Endodermal cell (in vitro differentiated cells): ENCODE measurements at regions not wholly inside any gene's neighbourhood (a gene's known extent, or its start where the extent isn't known, plus 50 kb on each side); places are given as distances from the start of the nearest gene placed in this dataset.

Experiments used
- DNase-seq: peaks from one replicate; pipeline ENCODE4 v3.0.0-alpha.2; 2017
- H3K27ac ChIP-seq: 2 replicates; pipeline ENCODE4 v1.5.1; 2013; ENCODE audit warnings: mild to moderate bottlenecking, low read depth, low read length, moderate library complexity
- H3K27me3 ChIP-seq: 2 replicates; pipeline ENCODE4 v1.6.1; 2013; ENCODE audit warnings: mild to moderate bottlenecking, low read length, moderate library complexity; ENCODE audit not compliant: insufficient read depth, control insufficient read depth, poor library complexity, severe bottlenecking
- H3K36me3 ChIP-seq: 2 replicates; pipeline ENCODE4 v1.7.0; 2013; ENCODE audit warnings: mild to moderate bottlenecking, low read length, moderate library complexity; ENCODE audit not compliant: control insufficient read depth, insufficient read depth
- H3K4me1 ChIP-seq: one replicate; pipeline ENCODE4 v1.7.0; 2013; ENCODE audit warnings: low read length; ENCODE audit not compliant: control insufficient read depth, insufficient read depth
- H3K4me3 ChIP-seq: 2 replicates; pipeline ENCODE4 v1.5.1; 2013; ENCODE audit warnings: mild to moderate bottlenecking, low read length, moderate library complexity
- H3K9ac ChIP-seq: 2 replicates; pipeline ENCODE4 v1.6.1; 2013; ENCODE audit warnings: mild to moderate bottlenecking, low read length, moderate library complexity; ENCODE audit not compliant: poor library complexity, severe bottlenecking; ENCODE audit errors: extremely low read depth
- H3K9me3 ChIP-seq: 2 replicates; pipeline ENCODE4 v1.6.1; 2013; ENCODE audit warnings: mild to moderate bottlenecking, low read length, moderate library complexity; ENCODE audit not compliant: control insufficient read depth
- H3K27ac Mint-ChIP-seq: 2 replicates; pipeline ENCODE4 v1.8.0; 2020; ENCODE audit warnings: mixed read lengths
- H3K27me3 Mint-ChIP-seq: 2 replicates; pipeline ENCODE4 v1.8.0; 2021; ENCODE audit warnings: mild to moderate bottlenecking, mixed read lengths; ENCODE audit not compliant: insufficient read depth
- H3K36me3 Mint-ChIP-seq: 2 replicates; pipeline ENCODE4 v1.8.0; 2020; ENCODE audit warnings: low read depth, mixed read lengths
- H3K4me1 Mint-ChIP-seq: 2 replicates; pipeline ENCODE4 v1.8.0; 2020; ENCODE audit warnings: mixed read lengths
- H3K4me3 Mint-ChIP-seq: 2 replicates; pipeline ENCODE4 v1.8.0; 2020; ENCODE audit warnings: mild to moderate bottlenecking, moderate library complexity, mixed read lengths
- H3K9me3 Mint-ChIP-seq: 2 replicates; pipeline ENCODE4 v1.8.0; 2020; ENCODE audit warnings: mild to moderate bottlenecking, mixed read lengths
- CTCF ChIP-seq: fragments of 200-600 bp; sonication (generic); conservative IDR thresholded peaks from 2 replicates; pipeline ENCODE4 v1.5.0; 2021; ENCODE audit warnings: antibody characterized with exemption, mild to moderate bottlenecking
- whole genome bisulfite sequencing, 2 experiments: methylation state at CpG; one replicate each; pipeline versions ENCODE4 v1.1.5 to v1.1.7; 2013; ENCODE audit warnings: missing lambda C conversion rate in 2 of 2, mixed read lengths in 1 of 2; ENCODE audit not compliant: insufficient coverage in 1 of 2, insufficient read length in 1 of 2; 5-methylcytosine and 5-hydroxymethylcytosine counted together

DNA sequence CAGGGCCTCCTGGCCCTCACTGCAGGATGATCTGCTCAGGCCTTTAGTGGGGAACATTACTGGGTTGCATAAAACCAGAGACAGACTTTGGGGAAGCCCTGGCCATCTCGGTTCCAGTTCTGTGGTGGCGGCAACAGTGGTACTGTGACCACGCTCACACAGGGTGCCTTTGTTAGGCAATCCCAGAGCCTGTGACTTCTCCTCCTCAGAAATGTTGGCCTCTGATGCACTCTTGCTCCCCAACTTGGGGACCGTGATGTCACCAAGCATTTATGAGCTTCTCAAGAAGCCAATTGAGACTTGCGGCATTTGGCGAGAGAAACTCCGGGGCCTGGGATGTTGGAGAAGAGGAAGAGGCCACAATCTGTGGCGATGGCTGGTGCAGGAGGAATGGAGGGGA, 80.9 kb upstream of the PKDCC start:
- no peak overlapping the region for H3K27ac Mint-ChIP-seq
- Histone ChIP-seq H3K36me3 (no peaks in the 10 kb centered on the region), H3K4me3 (no peak overlapping the region), H3K9ac (no peak overlapping the region), H3K27ac (no peak overlapping the region), H3K27me3 (no peaks in the 10 kb centered on the region), H3K4me1 (peaks cover 25% of the 10 kb centered on the region), H3K9me3 (no peaks in the 10 kb centered on the region)
- H3K27me3 Mint-ChIP-seq: no peaks in the 10 kb centered on the region
- H3K4me1 Mint-ChIP-seq: peaks cover 49% of the 10 kb centered on the region
- no peaks in the 10 kb centered on the region for H3K36me3 Mint-ChIP-seq
- peak; percentile 49 for DNase-seq
- H3K9me3 Mint-ChIP-seq: no peaks in the 10 kb centered on the region
- no peak overlapping the region for H3K4me3 Mint-ChIP-seq
- no peak for TF ChIP-seq CTCF
- 94 to 95% methylated on average over 7 to 8 of the region's 8 CpGs for WGBS, 2 experiments

GRCh38 chr2:41967476-41968181, 80.2 kb upstream of the PKDCC start:
- no peak overlapping the region for H3K27ac Mint-ChIP-seq
- Histone ChIP-seq H3K9ac (no peak overlapping the region), H3K36me3 (no peaks in the 10 kb centered on the region), H3K4me3 (no peak overlapping the region), H3K27ac (no peak overlapping the region), H3K27me3 (no peaks in the 10 kb centered on the region), H3K4me1 (peaks cover 25% of the 10 kb centered on the region), H3K9me3 (no peaks in the 10 kb centered on the region)
- no peak for TF ChIP-seq CTCF
- WGBS, 2 experiments: 86 to 95% methylated on average over 10 to 13 of the region's 13 CpGs
- peak; percentile 41 for DNase-seq
- peaks cover 48% of the 10 kb centered on the region for H3K4me1 Mint-ChIP-seq
- no peaks in the 10 kb centered on the region for H3K9me3 Mint-ChIP-seq
- H3K36me3 Mint-ChIP-seq: no peaks in the 10 kb centered on the region
- H3K4me3 Mint-ChIP-seq: no peak overlapping the region
- no peaks in the 10 kb centered on the region for H3K27me3 Mint-ChIP-seq

DNA sequence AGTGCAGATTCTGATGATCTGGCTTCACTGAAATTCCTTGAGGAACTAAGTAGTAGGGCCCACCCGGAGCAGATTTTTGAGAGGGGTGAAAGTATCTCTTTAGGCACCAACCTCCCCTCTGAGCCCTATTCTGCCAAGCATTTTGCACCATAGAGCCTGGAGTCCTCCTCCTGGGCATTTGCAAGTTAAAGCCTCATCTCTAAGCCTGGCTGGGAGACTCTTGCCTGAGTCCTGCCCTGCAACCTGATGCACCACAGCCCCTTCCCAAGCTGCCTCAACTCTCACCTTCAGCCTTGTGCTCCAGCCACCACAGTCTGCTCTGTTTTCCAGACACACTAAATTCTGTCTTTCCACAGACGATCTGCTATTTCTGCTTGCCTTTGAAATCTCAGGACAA, 79.6 kb upstream of the PKDCC start:
- peak; percentile 47 for DNase-seq
- Histone ChIP-seq H3K9me3 (no peaks in the 10 kb centered on the region), H3K36me3 (no peaks in the 10 kb centered on the region), H3K27ac (no peak overlapping the region), H3K27me3 (no peaks in the 10 kb centered on the region), H3K9ac (no peak overlapping the region), H3K4me1 (peaks cover 23% of the 10 kb centered on the region), H3K4me3 (no peak overlapping the region)
- H3K4me3 Mint-ChIP-seq: no peak overlapping the region
- H3K36me3 Mint-ChIP-seq: no peaks in the 10 kb centered on the region
- peaks cover 43% of the 10 kb centered on the region for H3K4me1 Mint-ChIP-seq
- H3K27me3 Mint-ChIP-seq: no peaks in the 10 kb centered on the region
- WGBS, 2 experiments: 83 to 86% methylated on average over 2 of the region's 2 CpGs
- H3K9me3 Mint-ChIP-seq: no peaks in the 10 kb centered on the region
- TF ChIP-seq CTCF: no peak
- no peak overlapping the region for H3K27ac Mint-ChIP-seq
